HepG2 (cell line): ENCODE measurements at regions not wholly inside any gene's neighbourhood (a gene's known extent, or its start where the extent isn't known, plus 50 kb on each side); places are given as distances from the start of the nearest gene placed in this dataset.

Experiments
- ARID2 ChIP-seq: sonication (generic); formaldehyde crosslinking; IDR thresholded peaks from 2 replicates; pipeline ENCODE4 v1.8.1; 2022; ENCODE audit warnings: mild to moderate bottlenecking, missing genetic modification reagents, borderline replicate concordance
- HNRNPK ChIP-seq: fragments of 200-400 bp; formaldehyde crosslinking; IDR thresholded peaks from 2 replicates; pipeline ENCODE4 v1.6.1; 2018; ENCODE audit warnings: low read length, low read depth, moderate library complexity, mild to moderate bottlenecking; ENCODE audit not compliant: poor library complexity, severe bottlenecking
- PHF8 ChIP-seq: sonication (generic); formaldehyde crosslinking; IDR thresholded peaks from 2 replicates; pipeline ENCODE4 v1.5.0; 2020; ENCODE audit warnings: missing genetic modification reagents
- RFX5 ChIP-seq: IDR thresholded peaks from 2 replicates; pipeline ENCODE4 v1.6.1; 2011; ENCODE audit warnings: low read depth, low read length, improper control_type of control experiment
- SMARCE1 ChIP-seq: fragments of 450-650 bp; IDR thresholded peaks from 2 replicates; pipeline ENCODE4 v1.6.1; 2017; ENCODE audit warnings: borderline replicate concordance
- ZNF224 ChIP-seq: sonication (generic); formaldehyde crosslinking; IDR thresholded peaks from 2 replicates; pipeline ENCODE4 v1.5.0; 2020; ENCODE audit warnings: mild to moderate bottlenecking, missing genetic modification reagents
- TF ChIP-seq, protein P1 (sequence below): sonication (generic); formaldehyde crosslinking; IDR thresholded peaks from 2 replicates; pipeline ENCODE4 v1.5.0; 2020; ENCODE audit warnings: missing genetic modification reagents
- TF ChIP-seq, protein P2 (sequence below): sonication (generic); formaldehyde crosslinking; IDR thresholded peaks from 2 replicates; pipeline ENCODE4 v1.5.0; 2020; ENCODE audit warnings: mild to moderate bottlenecking, missing genetic modification reagents, moderate library complexity
- TF ChIP-seq, protein P3 (sequence below): sonication (generic); formaldehyde crosslinking; IDR thresholded peaks from 2 replicates; pipeline ENCODE4 v1.4.0; 2020; ENCODE audit warnings: missing genetic modification reagents
- TF ChIP-seq, protein P4 (sequence below): sonication (generic); formaldehyde crosslinking; IDR thresholded peaks from 2 replicates; pipeline ENCODE4 v1.4.0; 2020; ENCODE audit warnings: missing genetic modification reagents

DNA sequence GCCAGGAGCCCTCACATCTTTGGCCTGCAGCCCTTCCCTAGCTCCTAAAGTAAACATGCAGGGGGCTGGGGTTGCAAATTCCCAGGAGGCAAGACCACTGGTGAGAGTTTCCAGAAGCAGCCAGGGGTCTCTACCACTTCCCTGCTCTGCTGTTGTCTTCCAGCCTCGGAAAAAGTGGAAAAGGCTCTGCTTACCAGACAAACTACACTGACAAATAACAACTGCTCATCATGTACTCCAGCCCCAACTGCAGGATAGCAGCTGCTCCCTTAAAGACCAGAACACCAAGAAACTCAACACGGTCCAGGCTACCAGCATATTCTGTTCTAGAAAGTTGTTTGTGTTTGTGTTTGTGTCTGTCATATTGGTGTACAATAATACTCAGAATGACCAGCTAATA is 187.5 kb upstream of the MARCKS start:
- no peak for TF ChIP-seq SMARCE1
- TF ChIP-seq RFX5: no peak
- TF ChIP-seq PHF8 (CRISPR knock-in tag): no peak
- no peak for TF ChIP-seq ZNF224 (CRISPR knock-in tag)
- TF ChIP-seq, protein P1, sequence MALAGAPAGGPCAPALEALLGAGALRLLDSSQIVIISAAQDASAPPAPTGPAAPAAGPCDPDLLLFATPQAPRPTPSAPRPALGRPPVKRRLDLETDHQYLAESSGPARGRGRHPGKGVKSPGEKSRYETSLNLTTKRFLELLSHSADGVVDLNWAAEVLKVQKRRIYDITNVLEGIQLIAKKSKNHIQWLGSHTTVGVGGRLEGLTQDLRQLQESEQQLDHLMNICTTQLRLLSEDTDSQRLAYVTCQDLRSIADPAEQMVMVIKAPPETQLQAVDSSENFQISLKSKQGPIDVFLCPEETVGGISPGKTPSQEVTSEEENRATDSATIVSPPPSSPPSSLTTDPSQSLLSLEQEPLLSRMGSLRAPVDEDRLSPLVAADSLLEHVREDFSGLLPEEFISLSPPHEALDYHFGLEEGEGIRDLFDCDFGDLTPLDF (CRISPR knock-in tag): no peak
- TF ChIP-seq, protein P2, sequence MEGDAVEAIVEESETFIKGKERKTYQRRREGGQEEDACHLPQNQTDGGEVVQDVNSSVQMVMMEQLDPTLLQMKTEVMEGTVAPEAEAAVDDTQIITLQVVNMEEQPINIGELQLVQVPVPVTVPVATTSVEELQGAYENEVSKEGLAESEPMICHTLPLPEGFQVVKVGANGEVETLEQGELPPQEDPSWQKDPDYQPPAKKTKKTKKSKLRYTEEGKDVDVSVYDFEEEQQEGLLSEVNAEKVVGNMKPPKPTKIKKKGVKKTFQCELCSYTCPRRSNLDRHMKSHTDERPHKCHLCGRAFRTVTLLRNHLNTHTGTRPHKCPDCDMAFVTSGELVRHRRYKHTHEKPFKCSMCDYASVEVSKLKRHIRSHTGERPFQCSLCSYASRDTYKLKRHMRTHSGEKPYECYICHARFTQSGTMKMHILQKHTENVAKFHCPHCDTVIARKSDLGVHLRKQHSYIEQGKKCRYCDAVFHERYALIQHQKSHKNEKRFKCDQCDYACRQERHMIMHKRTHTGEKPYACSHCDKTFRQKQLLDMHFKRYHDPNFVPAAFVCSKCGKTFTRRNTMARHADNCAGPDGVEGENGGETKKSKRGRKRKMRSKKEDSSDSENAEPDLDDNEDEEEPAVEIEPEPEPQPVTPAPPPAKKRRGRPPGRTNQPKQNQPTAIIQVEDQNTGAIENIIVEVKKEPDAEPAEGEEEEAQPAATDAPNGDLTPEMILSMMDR (CRISPR knock-in tag): no peak
- TF ChIP-seq, protein P3, sequence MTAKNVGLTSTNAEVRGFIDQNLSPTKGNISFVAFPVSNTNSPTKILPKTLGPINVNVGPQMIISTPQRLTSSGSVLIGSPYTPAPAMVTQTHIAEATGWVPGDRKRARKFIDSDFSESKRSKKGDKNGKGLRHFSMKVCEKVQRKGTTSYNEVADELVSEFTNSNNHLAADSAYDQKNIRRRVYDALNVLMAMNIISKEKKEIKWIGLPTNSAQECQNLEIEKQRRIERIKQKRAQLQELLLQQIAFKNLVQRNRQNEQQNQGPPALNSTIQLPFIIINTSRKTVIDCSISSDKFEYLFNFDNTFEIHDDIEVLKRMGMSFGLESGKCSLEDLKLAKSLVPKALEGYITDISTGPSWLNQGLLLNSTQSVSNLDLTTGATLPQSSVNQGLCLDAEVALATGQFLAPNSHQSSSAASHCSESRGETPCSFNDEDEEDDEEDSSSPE (CRISPR knock-in tag): no peak
- TF ChIP-seq, protein P4, sequence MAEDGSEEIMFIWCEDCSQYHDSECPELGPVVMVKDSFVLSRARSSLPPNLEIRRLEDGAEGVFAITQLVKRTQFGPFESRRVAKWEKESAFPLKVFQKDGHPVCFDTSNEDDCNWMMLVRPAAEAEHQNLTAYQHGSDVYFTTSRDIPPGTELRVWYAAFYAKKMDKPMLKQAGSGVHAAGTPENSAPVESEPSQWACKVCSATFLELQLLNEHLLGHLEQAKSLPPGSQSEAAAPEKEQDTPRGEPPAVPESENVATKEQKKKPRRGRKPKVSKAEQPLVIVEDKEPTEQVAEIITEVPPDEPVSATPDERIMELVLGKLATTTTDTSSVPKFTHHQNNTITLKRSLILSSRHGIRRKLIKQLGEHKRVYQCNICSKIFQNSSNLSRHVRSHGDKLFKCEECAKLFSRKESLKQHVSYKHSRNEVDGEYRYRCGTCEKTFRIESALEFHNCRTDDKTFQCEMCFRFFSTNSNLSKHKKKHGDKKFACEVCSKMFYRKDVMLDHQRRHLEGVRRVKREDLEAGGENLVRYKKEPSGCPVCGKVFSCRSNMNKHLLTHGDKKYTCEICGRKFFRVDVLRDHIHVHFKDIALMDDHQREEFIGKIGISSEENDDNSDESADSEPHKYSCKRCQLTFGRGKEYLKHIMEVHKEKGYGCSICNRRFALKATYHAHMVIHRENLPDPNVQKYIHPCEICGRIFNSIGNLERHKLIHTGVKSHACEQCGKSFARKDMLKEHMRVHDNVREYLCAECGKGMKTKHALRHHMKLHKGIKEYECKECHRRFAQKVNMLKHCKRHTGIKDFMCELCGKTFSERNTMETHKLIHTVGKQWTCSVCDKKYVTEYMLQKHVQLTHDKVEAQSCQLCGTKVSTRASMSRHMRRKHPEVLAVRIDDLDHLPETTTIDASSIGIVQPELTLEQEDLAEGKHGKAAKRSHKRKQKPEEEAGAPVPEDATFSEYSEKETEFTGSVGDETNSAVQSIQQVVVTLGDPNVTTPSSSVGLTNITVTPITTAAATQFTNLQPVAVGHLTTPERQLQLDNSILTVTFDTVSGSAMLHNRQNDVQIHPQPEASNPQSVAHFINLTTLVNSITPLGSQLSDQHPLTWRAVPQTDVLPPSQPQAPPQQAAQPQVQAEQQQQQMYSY (CRISPR knock-in tag): no peak
- no peak for TF ChIP-seq HNRNPK
- TF ChIP-seq ARID2: no peak
